Left lung (tissue), 4 donors: ENCODE measurements at regions not wholly inside any gene's neighbourhood (a gene's known extent, or its start where the extent isn't known, plus 50 kb on each side); places are given as distances from the start of the nearest gene placed in this dataset.

ENCODE experiments used
- ATAC-seq: fragments of 200-7000 bp; cut with Tn5 transposase; one replicate; pipeline ENCODE4 v1.9.1; 2020; ENCODE audit warnings: moderate library complexity
- DNase-seq, 4 donors: peaks; one replicate each; pipeline ENCODE4 v3.0.0-alpha.2; 2013 to 2020
- H3K27ac ChIP-seq, 2 donors: fragments of 200-600 bp; sonication (generic) in 1 of 2; one replicate each; pipeline versions ENCODE4 v1.5.0 to v1.8.0; 2020 to 2021
- H3K27me3 ChIP-seq, 2 donors: fragments of 200-600 bp; sonication (generic) in 1 of 2; one replicate each; pipeline versions ENCODE4 v1.5.0 to v1.8.0; 2020 to 2021
- H3K36me3 ChIP-seq, 2 donors: fragments of 200-600 bp; sonication (generic) in 1 of 2; one replicate each; pipeline versions ENCODE4 v1.5.0 to v1.8.0; 2020 to 2021
- H3K4me1 ChIP-seq, 2 donors: fragments of 200-600 bp; one replicate each; pipeline ENCODE4 v1.8.0; 2021
- H3K4me3 ChIP-seq, 2 donors: fragments of 200-600 bp; sonication (generic) in 1 of 2; one replicate each; pipeline versions ENCODE4 v1.5.0 to v1.8.0; 2020 to 2021; ENCODE audit warnings: mild to moderate bottlenecking in 1 of 2
- H3K9me3 ChIP-seq, 2 donors: fragments of 200-600 bp; sonication (generic) in 1 of 2; one replicate each; pipeline versions ENCODE4 v1.5.0 to v1.8.0; 2020 to 2021
- intact Hi-C, 2 donors: fragments of 100-400 bp; cut with DNase I; formaldehyde crosslinking; loops; one replicate each; pipeline versions ENCODE4 v1.11.2 to v1.14.2; 2022
- TF ChIP-seq, protein P1 (sequence below), 2 donors: fragments of 200-600 bp; sonication (generic) in 1 of 2; IDR thresholded peaks; one replicate each; pipeline versions ENCODE4 v1.5.0 to v1.8.0; 2021; ENCODE audit warnings: antibody characterized with exemption in 2 of 2
- donor health status: DM: no; HTN: yes; CAD: no.
- donor health status: DM: no; HTN: no; CAD: no.

DNA sequence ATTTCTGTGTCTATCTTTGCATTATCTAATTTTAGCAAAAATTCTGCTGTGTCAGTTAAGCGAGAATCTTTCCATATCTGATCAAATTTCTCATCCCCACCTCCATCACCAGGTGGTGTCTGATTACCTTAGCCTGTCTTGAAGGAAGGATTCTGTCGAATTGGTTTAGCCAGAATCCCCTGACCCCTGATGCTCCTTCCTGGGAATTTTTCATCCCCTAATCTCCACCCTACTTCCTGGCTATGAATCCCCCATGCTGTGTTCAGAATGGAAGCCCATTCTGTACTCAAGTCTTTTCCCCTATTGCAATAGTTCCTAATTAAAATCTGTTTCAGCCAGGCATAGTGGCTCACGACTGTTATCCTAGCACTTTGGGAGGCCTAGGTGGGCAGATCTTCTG lies 216.1 kb downstream of the SKIDA1 start:
- TF ChIP-seq, protein P1, sequence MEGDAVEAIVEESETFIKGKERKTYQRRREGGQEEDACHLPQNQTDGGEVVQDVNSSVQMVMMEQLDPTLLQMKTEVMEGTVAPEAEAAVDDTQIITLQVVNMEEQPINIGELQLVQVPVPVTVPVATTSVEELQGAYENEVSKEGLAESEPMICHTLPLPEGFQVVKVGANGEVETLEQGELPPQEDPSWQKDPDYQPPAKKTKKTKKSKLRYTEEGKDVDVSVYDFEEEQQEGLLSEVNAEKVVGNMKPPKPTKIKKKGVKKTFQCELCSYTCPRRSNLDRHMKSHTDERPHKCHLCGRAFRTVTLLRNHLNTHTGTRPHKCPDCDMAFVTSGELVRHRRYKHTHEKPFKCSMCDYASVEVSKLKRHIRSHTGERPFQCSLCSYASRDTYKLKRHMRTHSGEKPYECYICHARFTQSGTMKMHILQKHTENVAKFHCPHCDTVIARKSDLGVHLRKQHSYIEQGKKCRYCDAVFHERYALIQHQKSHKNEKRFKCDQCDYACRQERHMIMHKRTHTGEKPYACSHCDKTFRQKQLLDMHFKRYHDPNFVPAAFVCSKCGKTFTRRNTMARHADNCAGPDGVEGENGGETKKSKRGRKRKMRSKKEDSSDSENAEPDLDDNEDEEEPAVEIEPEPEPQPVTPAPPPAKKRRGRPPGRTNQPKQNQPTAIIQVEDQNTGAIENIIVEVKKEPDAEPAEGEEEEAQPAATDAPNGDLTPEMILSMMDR (IDR thresholded peaks at IDR 0.05): no peak
- ATAC-seq (no peak), DNase-seq (no peak)
- H3K27me3 ChIP-seq: no peaks in the 10 kb centered on the region
- no peaks in the 10 kb centered on the region for H3K9me3 ChIP-seq
- no peaks in the 10 kb centered on the region for H3K36me3 ChIP-seq
- H3K27ac ChIP-seq: no peak overlapping the region
- intact Hi-C loops: no loop called here
- H3K4me3 ChIP-seq: no peak overlapping the region
- H3K4me1 ChIP-seq: peaks cover 4 to 7% of the 10 kb centered on the region in 2 donors

DNA sequence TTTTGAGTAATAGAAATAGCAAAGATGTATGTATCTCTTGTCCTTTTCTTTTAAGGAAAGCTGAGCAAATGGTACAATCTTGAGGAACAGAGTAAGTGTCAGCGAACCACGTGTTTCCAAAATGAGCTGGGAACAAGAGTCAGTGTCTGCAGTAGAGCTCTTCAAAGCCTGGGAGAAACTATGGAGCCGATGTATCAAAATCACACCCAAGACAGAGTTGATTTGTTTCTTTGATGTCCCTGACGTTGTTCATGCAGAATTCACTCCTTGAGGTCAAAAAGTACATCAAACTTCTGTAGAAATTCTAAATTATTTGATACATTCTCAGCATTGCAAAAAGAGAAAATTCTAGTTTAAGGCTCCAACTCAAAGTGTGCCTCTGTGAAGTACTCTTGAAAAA lies 216.5 kb downstream of the SKIDA1 start:
- ATAC-seq (no peak), DNase-seq (peak in 1 of 4 donors; percentile 42)
- TF ChIP-seq, protein P1 (IDR thresholded peaks at IDR 0.05): no peak
- no peaks in the 10 kb centered on the region for H3K27me3 ChIP-seq
- peaks cover 0 to 2% of the 10 kb centered on the region in 2 donors for H3K4me1 ChIP-seq
- H3K36me3 ChIP-seq: no peaks in the 10 kb centered on the region
- H3K27ac ChIP-seq: no peak overlapping the region
- no peaks in the 10 kb centered on the region for H3K9me3 ChIP-seq
- intact Hi-C loops: no loop called here
- H3K4me3 ChIP-seq: no peak overlapping the region

DNA sequence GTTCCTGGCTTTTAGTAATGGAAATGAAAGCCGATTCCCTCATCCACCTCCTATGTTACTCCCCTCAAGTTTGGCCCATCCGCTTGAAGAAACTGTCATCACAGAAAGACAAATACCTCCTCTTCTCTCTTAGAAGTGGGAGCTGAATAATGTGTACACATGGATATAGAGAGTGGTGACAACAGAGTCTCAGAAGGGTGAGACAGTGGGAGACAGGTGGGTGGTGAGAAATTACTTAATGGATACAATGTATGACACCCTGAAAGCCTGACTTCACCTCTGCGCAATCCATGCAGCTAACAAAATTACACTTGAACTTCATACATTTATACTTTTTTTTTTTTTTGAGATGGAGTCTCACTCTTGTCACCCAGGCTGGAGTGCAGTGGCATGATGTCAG lies 217.5 kb downstream of the SKIDA1 start:
- Histone ChIP-seq H3K27ac (no peak overlapping the region), H3K4me3 (no peak overlapping the region), H3K9me3 (no peaks in the 10 kb centered on the region), H3K36me3 (no peaks in the 10 kb centered on the region), H3K27me3 (no peaks in the 10 kb centered on the region), H3K4me1 (no peaks in the 10 kb centered on the region)
- no peak for ATAC-seq
- DNase-seq: no peak
- intact Hi-C loops: no loop called here
- TF ChIP-seq, protein P1 (IDR thresholded peaks at IDR 0.05): no peak

DNA sequence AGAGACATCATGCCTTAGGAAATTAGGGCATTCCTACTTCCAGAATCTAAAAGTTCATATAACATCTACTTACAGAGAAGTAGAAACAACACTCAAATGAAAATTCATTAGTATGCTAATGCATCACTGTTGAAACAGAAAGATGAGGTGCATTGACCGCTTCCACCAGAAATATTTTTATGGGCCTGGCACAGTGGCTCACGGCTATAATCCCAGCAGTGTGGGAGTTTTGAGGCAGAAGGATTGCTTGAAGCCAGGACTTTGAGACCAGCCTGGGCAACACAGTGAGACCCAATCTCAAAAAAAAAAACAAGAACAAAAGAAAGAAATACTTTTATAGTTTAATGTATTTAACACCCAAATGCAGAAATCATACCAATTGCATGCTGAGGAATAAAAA lies 220.9 kb downstream of the SKIDA1 start:
- H3K4me3 ChIP-seq: no peak overlapping the region
- no peaks in the 10 kb centered on the region for H3K9me3 ChIP-seq
- H3K36me3 ChIP-seq: no peaks in the 10 kb centered on the region
- no peak for DNase-seq
- intact Hi-C loops: no loop called here
- TF ChIP-seq, protein P1 (IDR thresholded peaks at IDR 0.05): no peak
- ATAC-seq: no peak
- H3K27me3 ChIP-seq: no peaks in the 10 kb centered on the region
- no peak overlapping the region for H3K27ac ChIP-seq
- no peaks in the 10 kb centered on the region for H3K4me1 ChIP-seq

DNA sequence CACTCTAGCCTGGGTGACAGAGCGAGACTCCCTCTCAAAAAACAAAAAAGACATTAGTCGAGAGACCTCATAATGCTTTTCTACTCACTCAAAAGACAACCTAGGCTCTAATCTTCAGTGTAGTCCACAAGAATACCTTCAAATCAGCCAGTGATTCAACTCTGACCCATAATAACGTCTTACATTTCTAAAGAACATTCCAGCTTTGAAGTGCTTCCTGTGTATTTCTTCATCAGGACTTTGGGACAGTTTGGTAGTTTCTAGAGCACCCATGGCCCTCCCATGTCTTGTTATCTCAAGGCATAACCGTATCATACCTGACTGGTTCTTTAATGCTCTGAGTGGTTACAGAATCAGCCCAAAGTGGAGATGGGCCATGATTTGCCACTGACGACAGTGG lies 221.3 kb downstream of the SKIDA1 start:
- ATAC-seq: peak; percentile 25

More for the DNA sequence above, 221.3 kb downstream of the SKIDA1 start:
- Histone ChIP-seq H3K27me3 (no peaks in the 10 kb centered on the region), H3K4me3 (no peak overlapping the region), H3K9me3 (no peaks in the 10 kb centered on the region), H3K4me1 (no peaks in the 10 kb centered on the region), H3K27ac (no peak overlapping the region), H3K36me3 (no peaks in the 10 kb centered on the region)
- DNase-seq: no peak
- intact Hi-C loops: no loop called here
- TF ChIP-seq, protein P1 (IDR thresholded peaks at IDR 0.05): no peak
